Left lung (tissue), 4 donors: ENCODE measurements at regions not wholly inside any gene's neighbourhood (a gene's known extent, or its start where the extent isn't known, plus 50 kb on each side); places are given as distances from the start of the nearest gene placed in this dataset.

ENCODE experiments used
- ATAC-seq: fragments of 200-7000 bp; cut with Tn5 transposase; one replicate; pipeline ENCODE4 v1.9.1; 2020; ENCODE audit warnings: moderate library complexity
- DNase-seq, 4 donors: peaks; one replicate each; pipeline ENCODE4 v3.0.0-alpha.2; 2013 to 2020
- H3K27ac ChIP-seq, 2 donors: fragments of 200-600 bp; sonication (generic) in 1 of 2; one replicate each; pipeline versions ENCODE4 v1.5.0 to v1.8.0; 2020 to 2021
- H3K27me3 ChIP-seq, 2 donors: fragments of 200-600 bp; sonication (generic) in 1 of 2; one replicate each; pipeline versions ENCODE4 v1.5.0 to v1.8.0; 2020 to 2021
- H3K36me3 ChIP-seq, 2 donors: fragments of 200-600 bp; sonication (generic) in 1 of 2; one replicate each; pipeline versions ENCODE4 v1.5.0 to v1.8.0; 2020 to 2021
- H3K4me1 ChIP-seq, 2 donors: fragments of 200-600 bp; one replicate each; pipeline ENCODE4 v1.8.0; 2021
- H3K4me3 ChIP-seq, 2 donors: fragments of 200-600 bp; sonication (generic) in 1 of 2; one replicate each; pipeline versions ENCODE4 v1.5.0 to v1.8.0; 2020 to 2021; ENCODE audit warnings: mild to moderate bottlenecking in 1 of 2
- H3K9me3 ChIP-seq, 2 donors: fragments of 200-600 bp; sonication (generic) in 1 of 2; one replicate each; pipeline versions ENCODE4 v1.5.0 to v1.8.0; 2020 to 2021
- CTCF ChIP-seq, 2 donors: fragments of 200-600 bp; sonication (generic) in 1 of 2; IDR thresholded peaks; one replicate each; pipeline versions ENCODE4 v1.5.0 to v1.8.0; 2021; ENCODE audit warnings: antibody characterized with exemption in 2 of 2
- intact Hi-C, 2 donors: fragments of 100-400 bp; cut with DNase I; formaldehyde crosslinking; loops; one replicate each; pipeline versions ENCODE4 v1.11.2 to v1.14.2; 2022
- donor health status: DM: no; HTN: yes; CAD: no.
- donor health status: DM: no; HTN: no; CAD: no.

- no peak overlapping the region for H3K4me3 ChIP-seq
- TF ChIP-seq CTCF (IDR thresholded peaks at IDR 0.05): no peak
- no peaks in the 10 kb centered on the region for H3K4me1 ChIP-seq
- no peaks in the 10 kb centered on the region for H3K27me3 ChIP-seq
- ATAC-seq (no peak), DNase-seq (no peak)
- H3K36me3 ChIP-seq: no peaks in the 10 kb centered on the region
- H3K27ac ChIP-seq: no peak overlapping the region
- intact Hi-C loops: no loop called here
- H3K9me3 ChIP-seq: peaks cover 0 to 9% of the 10 kb centered on the region in 2 donors
These were observed 1319.1 kb upstream of the SPRY2 start for GRCh38 chr13:81659984-81660383.

GRCh38 chr13:81658598-81659370, 1317.9 kb upstream of the SPRY2 start:
- DNase-seq: no peak
- Histone ChIP-seq H3K36me3 (no peaks in the 10 kb centered on the region), H3K4me1 (no peaks in the 10 kb centered on the region), H3K27ac (no peak overlapping the region), H3K4me3 (no peak overlapping the region), H3K9me3 (peaks cover 0 to 9% of the 10 kb centered on the region in 2 donors), H3K27me3 (no peaks in the 10 kb centered on the region)
- TF ChIP-seq CTCF (IDR thresholded peaks at IDR 0.05): no peak
- intact Hi-C loops: no loop called here
- ATAC-seq: no peak

GRCh38 chr13:81639984-81640582, 1299.2 kb upstream of the SPRY2 start:
- H3K36me3 ChIP-seq: no peaks in the 10 kb centered on the region
- ATAC-seq (peak; percentile 33), DNase-seq (no peak)
- no peaks in the 10 kb centered on the region for H3K27me3 ChIP-seq
- intact Hi-C loops: no loop called here
- no peak overlapping the region for H3K4me3 ChIP-seq
- no peak overlapping the region for H3K27ac ChIP-seq
- TF ChIP-seq CTCF (IDR thresholded peaks at IDR 0.05): peak; percentile 23 to 25
- no peaks in the 10 kb centered on the region for H3K9me3 ChIP-seq
- H3K4me1 ChIP-seq: no peaks in the 10 kb centered on the region

GRCh38 chr13:81637457-81637856, 1296.5 kb upstream of the SPRY2 start:
- Histone ChIP-seq H3K9me3 (no peaks in the 10 kb centered on the region), H3K4me3 (no peak overlapping the region), H3K36me3 (no peaks in the 10 kb centered on the region), H3K4me1 (no peaks in the 10 kb centered on the region), H3K27ac (no peak overlapping the region), H3K27me3 (no peaks in the 10 kb centered on the region)
- intact Hi-C loops: no loop called here
- no peak for TF ChIP-seq CTCF (IDR thresholded peaks at IDR 0.05)
- no peak for ATAC-seq
- no peak for DNase-seq

- Histone ChIP-seq H3K9me3 (no peaks in the 10 kb centered on the region), H3K36me3 (no peaks in the 10 kb centered on the region), H3K27ac (no peak overlapping the region), H3K27me3 (no peaks in the 10 kb centered on the region), H3K4me1 (no peaks in the 10 kb centered on the region), H3K4me3 (no peak overlapping the region)
- ATAC-seq (no peak), DNase-seq (no peak)
- intact Hi-C loops: no loop called here
- no peak for TF ChIP-seq CTCF (IDR thresholded peaks at IDR 0.05)
These were observed 1295.2 kb upstream of the SPRY2 start for GRCh38 chr13:81636120-81636519.
